HEK293 (cell line): ENCODE measurements at regions not wholly inside any gene's neighbourhood (a gene's known extent, or its start where the extent isn't known, plus 50 kb on each side); places are given as distances from the start of the nearest gene placed in this dataset.

Experiments
- CTCF ChIP-seq: fragments of 450-650 bp; formaldehyde crosslinking; IDR thresholded peaks from 2 replicates; pipeline ENCODE4 v1.5.1; 2016; ENCODE audit warnings: missing biosample characterization, missing genetic modification characterization
- HOXD13 ChIP-seq: sonication (generic); formaldehyde crosslinking; IDR thresholded peaks from 2 replicates; pipeline ENCODE4 v1.8.0; 2022; ENCODE audit warnings: missing genetic modification reagents, borderline replicate concordance
- ZNF366 ChIP-seq: fragments of 450-650 bp; formaldehyde crosslinking; conservative IDR thresholded peaks from 2 replicates; pipeline ENCODE4 v1.5.1; 2016; ENCODE audit warnings: missing biosample characterization, missing genetic modification characterization
- ZNF701 ChIP-seq: fragments of 450-650 bp; formaldehyde crosslinking; IDR thresholded peaks from 2 replicates; pipeline ENCODE4 v1.5.1; 2016; ENCODE audit warnings: missing biosample characterization, missing genetic modification characterization
- ZNF830 ChIP-seq: fragments of 450-650 bp; IDR thresholded peaks from 2 replicates; pipeline ENCODE4 v1.5.0; 2018; ENCODE audit warnings: missing biosample characterization, missing genetic modification characterization, low read depth, mild to moderate bottlenecking, moderate library complexity

GRCh38 chr16:59252317-59252716, 518.2 kb upstream of the GOT2 start:
- TF ChIP-seq CTCF (tag by site-specific recombination) (no peak), ZNF701 (tag by site-specific recombination) (no peak), ZNF830 (tag by site-specific recombination) (no peak), ZNF366 (tag by site-specific recombination) (no peak), HOXD13 (no peak)
